ENCODE measurements at regions not wholly inside any gene's neighbourhood (a gene's known extent, or its start where the extent isn't known, plus 50 kb on each side); places are given as distances from the start of the nearest gene placed in this dataset.

GRCh38 chr9:74007833-74008232 is 489.3 kb upstream of the RORB start:
- no peak overlapping the region for H3K27ac ChIP-seq
- no peak overlapping the region for H3K4me3 ChIP-seq (ENCODE audit: low read depth, low read length)
- H3K27me3 ChIP-seq (replicated peaks), result no peaks in the 10 kb centered on the region
- TF ChIP-seq CTCF (IDR thresholded peaks at IDR 0.05; ENCODE audit: low read depth, low read length, missing control alignments), result no peak
- in situ Hi-C loops (cut with HindIII; ENCODE audit: low pct_ligation_motif_present, low sequenced_read_pairs), result no loop called here
- no peaks in the 10 kb centered on the region for H3K36me3 ChIP-seq (replicated peaks)
- DNase-seq, result no peak

- no peaks in the 10 kb centered on the region for H3K36me3 ChIP-seq (replicated peaks)
- TF ChIP-seq CTCF (IDR thresholded peaks at IDR 0.05; ENCODE audit: low read depth, low read length, missing control alignments), result no peak
- in situ Hi-C loops (cut with HindIII; ENCODE audit: low pct_ligation_motif_present, low sequenced_read_pairs), result no loop called here
- DNase-seq, result no peak
- no peak overlapping the region for H3K4me3 ChIP-seq (ENCODE audit: low read depth, low read length)
- H3K27me3 ChIP-seq (replicated peaks), result no peaks in the 10 kb centered on the region
- H3K27ac ChIP-seq, result no peak overlapping the region
Observed at GRCh38 chr9:74016004-74016403, 481.1 kb upstream of the RORB start.

GRCh38 chr9:74025402-74025925 is 471.7 kb upstream of the RORB start:
- DNase-seq, result no peak
- Histone ChIP-seq H3K36me3 (replicated peaks) (no peaks in the 10 kb centered on the region), H3K4me3 (ENCODE audit: low read depth, low read length) (no peak overlapping the region), H3K27me3 (replicated peaks) (no peaks in the 10 kb centered on the region), H3K27ac (no peak overlapping the region)
- in situ Hi-C loops (cut with HindIII; ENCODE audit: low pct_ligation_motif_present, low sequenced_read_pairs), result no loop called here
- no peak for TF ChIP-seq CTCF (IDR thresholded peaks at IDR 0.05; ENCODE audit: low read depth, low read length, missing control alignments)

GRCh38 chr9:74032421-74032820 is 464.7 kb upstream of the RORB start:
- Histone ChIP-seq H3K4me3 (ENCODE audit: low read depth, low read length) (no peak overlapping the region), H3K27me3 (replicated peaks) (no peaks in the 10 kb centered on the region), H3K27ac (no peak overlapping the region), H3K36me3 (replicated peaks) (no peaks in the 10 kb centered on the region)
- no peak for DNase-seq
- TF ChIP-seq CTCF (IDR thresholded peaks at IDR 0.05; ENCODE audit: low read depth, low read length, missing control alignments), result no peak
- in situ Hi-C loops (cut with HindIII; ENCODE audit: low pct_ligation_motif_present, low sequenced_read_pairs), result no loop called here

- Histone ChIP-seq H3K36me3 (replicated peaks) (no peaks in the 10 kb centered on the region), H3K4me3 (ENCODE audit: low read depth, low read length) (no peak overlapping the region), H3K27me3 (replicated peaks) (no peaks in the 10 kb centered on the region), H3K27ac (no peak overlapping the region)
- no peak for TF ChIP-seq CTCF (IDR thresholded peaks at IDR 0.05; ENCODE audit: low read depth, low read length, missing control alignments)
- in situ Hi-C loops (cut with HindIII; ENCODE audit: low pct_ligation_motif_present, low sequenced_read_pairs), result no loop called here
- no peak for DNase-seq
Observed at GRCh38 chr9:74035786-74036185, 461.3 kb upstream of the RORB start.

GRCh38 chr9:74036549-74037231 is 460.4 kb upstream of the RORB start:
- no peak overlapping the region for H3K4me3 ChIP-seq (ENCODE audit: low read depth, low read length)
- DNase-seq, result no peak
- in situ Hi-C loops (cut with HindIII; ENCODE audit: low pct_ligation_motif_present, low sequenced_read_pairs), result no loop called here
- H3K27ac ChIP-seq, result no peak overlapping the region
- TF ChIP-seq CTCF (IDR thresholded peaks at IDR 0.05; ENCODE audit: low read depth, low read length, missing control alignments), result no peak
- no peaks in the 10 kb centered on the region for H3K27me3 ChIP-seq (replicated peaks)
- H3K36me3 ChIP-seq (replicated peaks), result no peaks in the 10 kb centered on the region

Measured in brain microvascular endothelial cell (primary cell).